SK-N-SH (cell line): ENCODE measurements at regions not wholly inside any gene's neighbourhood (a gene's known extent, or its start where the extent isn't known, plus 50 kb on each side); places are given as distances from the start of the nearest gene placed in this dataset.

Experiments used
- CTCF ChIA-PET: fragments of 300-600, 350-600 bp; formaldehyde crosslinking; extraction: SDS; loops from one replicate; lab custom pipeline; 2021; lab: Yijun Ruan, JAX
- POLR2A ChIA-PET: fragments of 350-600 bp; sonication (Branson Sonifier 250); formaldehyde crosslinking; extraction: SDS; loops from one replicate; lab custom pipeline; 2020; ENCODE audit warnings: antibody characterized with exemption, inconsistent platforms; lab: Yijun Ruan, JAX
- DNase-seq: peaks from one replicate; pipeline ENCODE4 v3.0.0; 2012
- H2AFZ ChIP-seq: fragments of 200-600 bp; sonication (generic); 2 replicates; pipeline ENCODE4 v1.8.1; 2016; ENCODE audit warnings: antibody characterized with exemption, mild to moderate bottlenecking, low read depth
- H3F3A ChIP-seq: fragments of 200-600 bp; sonication (generic); replicated peaks from 2 replicates; pipeline ENCODE3; 2016; ENCODE audit warnings: antibody characterized with exemption, mild to moderate bottlenecking; ENCODE audit not compliant: insufficient read depth
- H3K27ac ChIP-seq, 2 experiments: fragments of 200-500 bp in 1 of 2; fragments of 200-600 bp in 1 of 2; sonication (Bioruptor generic) in 1 of 2; sonication (generic), shearing (Covaris generic) in 1 of 2; 2 replicates each; pipeline versions ENCODE4 v1.5.1 to v1.6.1; 2014 to 2016; ENCODE audit warnings: low read depth in 2 of 2, inconsistent platforms in 1 of 2, low read length in 1 of 2, mild to moderate bottlenecking in 1 of 2, mixed read lengths in 1 of 2
- H3K27me3 ChIP-seq: fragments of 200-600 bp; sonication (generic), shearing (Covaris generic); 2 replicates; pipeline ENCODE4 v1.6.1; 2016; ENCODE audit warnings: mixed run types; ENCODE audit not compliant: insufficient read depth
- H3K36me3 ChIP-seq, 2 experiments: fragments of 200-500 bp in 1 of 2; fragments of 200-600 bp in 1 of 2; sonication (Bioruptor generic) in 1 of 2; sonication (generic) in 1 of 2; replicated peaks in 1 of 2; 2 replicates each; pipeline versions ENCODE3 to v1.5.1; 2014 to 2016; ENCODE audit warnings: low read length in 1 of 2, mild to moderate bottlenecking in 1 of 2; ENCODE audit not compliant: insufficient read depth in 2 of 2, control insufficient read depth in 1 of 2
- H3K4me1 ChIP-seq, 2 experiments: fragments of 200-500 bp in 1 of 2; fragments of 200-600 bp in 1 of 2; sonication (Bioruptor generic) in 1 of 2; sonication (generic), shearing (Covaris generic) in 1 of 2; 2 replicates each; pipeline versions ENCODE4 v1.5.1 to v1.6.1; 2014 to 2016; ENCODE audit warnings: low read depth in 1 of 2, low read length in 1 of 2, mixed run types in 1 of 2; ENCODE audit not compliant: insufficient read depth in 2 of 2, control insufficient read depth in 1 of 2
- H3K4me2 ChIP-seq: fragments of 200-600 bp; sonication (generic), shearing (Covaris generic); 2 replicates; pipeline ENCODE4 v1.6.1; 2017; ENCODE audit warnings: mixed run types
- H3K4me3 ChIP-seq, 2 experiments: fragments of 200-500 bp in 1 of 2; fragments of 200-600 bp in 1 of 2; sonication (Bioruptor generic) in 1 of 2; sonication (generic), shearing (Covaris generic) in 1 of 2; 2 replicates each; pipeline versions ENCODE4 v1.5.1 to v1.8.1; 2014 to 2016; ENCODE audit warnings: low read depth in 2 of 2, inconsistent platforms in 1 of 2, low read length in 1 of 2, mild to moderate bottlenecking in 1 of 2, mixed read lengths in 1 of 2, moderate library complexity in 1 of 2
- H3K79me2 ChIP-seq: fragments of 200-600 bp; sonication (generic); 2 replicates; pipeline ENCODE4 v1.8.1; 2017; ENCODE audit warnings: mild to moderate bottlenecking; ENCODE audit not compliant: insufficient read depth
- H3K9ac ChIP-seq: fragments of 200-600 bp; sonication (generic); 2 replicates; pipeline ENCODE4 v1.6.1; 2017; ENCODE audit warnings: mixed run types
- H3K9me2 ChIP-seq: fragments of 200-600 bp; sonication (generic); 2 replicates; pipeline ENCODE4 v1.6.1; 2017; ENCODE audit warnings: mixed run types
- H3K9me3 ChIP-seq: fragments of 200-600 bp; sonication (generic); 2 replicates; pipeline ENCODE4 v1.6.1; 2017; ENCODE audit warnings: mixed run types, mild to moderate bottlenecking, moderate library complexity
- H4K20me1 ChIP-seq: fragments of 200-600 bp; sonication (generic); 2 replicates; pipeline ENCODE4 v1.6.1; 2017; ENCODE audit warnings: mild to moderate bottlenecking, mixed run types; ENCODE audit not compliant: insufficient read depth
- CHD2 ChIP-seq: fragments of 150-350 bp; IDR thresholded peaks from 2 replicates; pipeline ENCODE4 v1.6.1; 2018; ENCODE audit warnings: low read length; ENCODE audit not compliant: partially characterized antibody
- ELF1 ChIP-seq: IDR thresholded peaks from 2 replicates; pipeline ENCODE4 v1.4.0; 2012
- EZH2phosphoT487 ChIP-seq: fragments of 200-600 bp; sonication (generic); IDR thresholded peaks from 2 replicates; pipeline ENCODE4 v1.6.1; 2017; ENCODE audit warnings: low read depth, mixed run types, mild to moderate bottlenecking, antibody characterized with exemption, moderate library complexity, borderline replicate concordance
- FOSL2 ChIP-seq: IDR thresholded peaks from 2 replicates; pipeline ENCODE4 v1.4.0; 2012; ENCODE audit warnings: low read depth, mild to moderate bottlenecking, moderate library complexity, borderline replicate concordance
- FOXJ3 ChIP-seq: sonication (generic); formaldehyde crosslinking; IDR thresholded peaks from 2 replicates; pipeline ENCODE4 v1.5.1; 2020; ENCODE audit warnings: mild to moderate bottlenecking, missing genetic modification reagents
- FOXM1 ChIP-seq: IDR thresholded peaks from 2 replicates; pipeline ENCODE4 v1.4.0; 2012; ENCODE audit warnings: low read depth, mild to moderate bottlenecking
- MXI1 ChIP-seq: IDR thresholded peaks from 2 replicates; pipeline ENCODE4 v1.6.1; 2012; ENCODE audit warnings: mild to moderate bottlenecking, low read depth, low read length, improper control_type of control experiment
- RAD21 ChIP-seq: IDR thresholded peaks from 2 replicates; pipeline ENCODE4 v1.6.1; 2012; ENCODE audit warnings: mild to moderate bottlenecking, low read length
- RCOR1 ChIP-seq: fragments of 150-350 bp; IDR thresholded peaks from 2 replicates; pipeline ENCODE4 v1.6.1; 2017; ENCODE audit warnings: antibody characterized with exemption, low read length
- RFX5 ChIP-seq: IDR thresholded peaks from 2 replicates; pipeline ENCODE4 v1.6.1; 2012; ENCODE audit warnings: mild to moderate bottlenecking, improper control_type of control experiment, low read length
- RXRA ChIP-seq: IDR thresholded peaks from 2 replicates; pipeline ENCODE4 v1.4.0; 2012; ENCODE audit warnings: low read depth, mild to moderate bottlenecking, borderline replicate concordance
- SMC3 ChIP-seq: IDR thresholded peaks from 2 replicates; pipeline ENCODE4 v1.6.1; 2012; ENCODE audit warnings: low read depth, low read length, improper control_type of control experiment
- TCF12 ChIP-seq: IDR thresholded peaks from 2 replicates; pipeline ENCODE4 v1.4.0; 2012
- TEAD4 ChIP-seq: IDR thresholded peaks from 2 replicates; pipeline ENCODE4 v1.4.0; 2012; ENCODE audit warnings: mild to moderate bottlenecking, borderline replicate concordance; ENCODE audit not compliant: insufficient read depth
- WGBS: methylation state at CpG from one replicate; pipeline ENCODE4 v1.1.6; 2017; ENCODE audit warnings: low lambda C conversion rate; 5-methylcytosine and 5-hydroxymethylcytosine counted together
- TF ChIP-seq, protein P1 (sequence below): fragments of 200-600 bp; sonication (generic); IDR thresholded peaks from 2 replicates; pipeline ENCODE4 v1.6.1; 2017; ENCODE audit warnings: antibody characterized with exemption, mild to moderate bottlenecking, moderate library complexity
- TF ChIP-seq, protein P2 (sequence below): IDR thresholded peaks from 2 replicates; pipeline ENCODE4 v1.4.0; 2012; ENCODE audit warnings: low read depth, borderline replicate concordance
- TF ChIP-seq, protein P3 (sequence below): IDR thresholded peaks from 2 replicates; pipeline ENCODE4 v1.4.0; 2012; ENCODE audit warnings: low read depth

DNA sequence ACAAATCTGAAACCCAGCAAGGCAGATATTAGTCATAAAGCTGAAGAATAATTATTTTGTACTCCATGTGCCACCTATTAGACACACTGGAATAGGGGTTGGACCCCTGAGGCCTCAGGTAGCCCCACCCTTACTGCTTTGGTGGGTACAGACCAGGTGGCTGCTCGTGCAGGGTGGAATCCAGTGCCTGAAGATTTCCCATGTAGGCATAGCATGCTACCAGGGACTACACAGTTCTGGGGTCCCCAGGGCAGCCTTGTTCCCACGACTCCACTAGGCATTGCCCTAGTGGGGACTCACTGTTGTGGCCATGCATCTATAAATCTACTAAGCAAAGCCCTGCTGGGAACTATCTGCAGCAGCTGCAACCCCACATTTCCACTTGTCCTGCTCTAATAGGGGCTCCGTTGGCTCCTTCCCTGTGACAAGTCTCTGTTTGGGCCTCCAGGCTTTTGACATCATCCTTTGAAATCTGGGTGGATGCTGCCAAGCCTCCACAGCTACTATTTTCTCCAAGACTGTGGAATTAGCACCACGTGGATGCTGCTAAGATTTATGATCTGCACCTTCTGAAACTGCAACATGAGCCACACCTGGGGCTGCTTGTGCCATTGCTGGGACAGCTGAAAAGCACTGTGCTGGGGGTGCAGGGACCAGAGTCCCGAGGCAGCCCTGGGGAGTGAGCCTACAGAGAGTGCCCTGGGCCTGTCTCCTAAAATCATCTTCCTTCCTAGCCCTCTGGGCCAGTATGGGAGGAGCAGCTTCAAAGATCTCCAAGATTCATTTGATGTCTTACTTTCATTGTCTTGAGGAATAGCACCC lies 303.8 kb downstream of the FSIP2 start:
- WGBS: 77% methylated on average over 3 of the region's 5 CpGs
- Histone ChIP-seq H3K4me1 (peaks cover 0 to 9% of the 10 kb centered on the region in 2 experiments; a peak in 1 of 4 replicates), H3F3A (peaks cover 5% of the 10 kb centered on the region), H3K27me3 (no peaks in the 10 kb centered on the region), H3K9me2 (no peaks in the 10 kb centered on the region; the same call in 1 of the 2 replicates), H3K27ac (no peak overlapping the region), H3K9me3 (no peaks in the 10 kb centered on the region), H3K4me2 (no peak overlapping the region), H2AFZ (no peak overlapping the region), H3K9ac (no peak overlapping the region), H3K4me3 (no peak overlapping the region), H3K79me2 (no peaks in the 10 kb centered on the region), H3K36me3 (no peaks in the 10 kb centered on the region), H4K20me1 (no peaks in the 10 kb centered on the region)
- no peak for DNase-seq
- ChIA-PET POLR2A (no interaction called here), CTCF (interaction anchor here (0.6 kb wide), 1 partner anchor 20 kb away, joined by 3 read pairs; no protein-coding TSS in a partner anchor)
- no peak for TF ChIP-seq FOXM1
- TF ChIP-seq, protein P1, sequence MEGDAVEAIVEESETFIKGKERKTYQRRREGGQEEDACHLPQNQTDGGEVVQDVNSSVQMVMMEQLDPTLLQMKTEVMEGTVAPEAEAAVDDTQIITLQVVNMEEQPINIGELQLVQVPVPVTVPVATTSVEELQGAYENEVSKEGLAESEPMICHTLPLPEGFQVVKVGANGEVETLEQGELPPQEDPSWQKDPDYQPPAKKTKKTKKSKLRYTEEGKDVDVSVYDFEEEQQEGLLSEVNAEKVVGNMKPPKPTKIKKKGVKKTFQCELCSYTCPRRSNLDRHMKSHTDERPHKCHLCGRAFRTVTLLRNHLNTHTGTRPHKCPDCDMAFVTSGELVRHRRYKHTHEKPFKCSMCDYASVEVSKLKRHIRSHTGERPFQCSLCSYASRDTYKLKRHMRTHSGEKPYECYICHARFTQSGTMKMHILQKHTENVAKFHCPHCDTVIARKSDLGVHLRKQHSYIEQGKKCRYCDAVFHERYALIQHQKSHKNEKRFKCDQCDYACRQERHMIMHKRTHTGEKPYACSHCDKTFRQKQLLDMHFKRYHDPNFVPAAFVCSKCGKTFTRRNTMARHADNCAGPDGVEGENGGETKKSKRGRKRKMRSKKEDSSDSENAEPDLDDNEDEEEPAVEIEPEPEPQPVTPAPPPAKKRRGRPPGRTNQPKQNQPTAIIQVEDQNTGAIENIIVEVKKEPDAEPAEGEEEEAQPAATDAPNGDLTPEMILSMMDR: no peak
- TF ChIP-seq RXRA: no peak
- TF ChIP-seq, protein P2, sequence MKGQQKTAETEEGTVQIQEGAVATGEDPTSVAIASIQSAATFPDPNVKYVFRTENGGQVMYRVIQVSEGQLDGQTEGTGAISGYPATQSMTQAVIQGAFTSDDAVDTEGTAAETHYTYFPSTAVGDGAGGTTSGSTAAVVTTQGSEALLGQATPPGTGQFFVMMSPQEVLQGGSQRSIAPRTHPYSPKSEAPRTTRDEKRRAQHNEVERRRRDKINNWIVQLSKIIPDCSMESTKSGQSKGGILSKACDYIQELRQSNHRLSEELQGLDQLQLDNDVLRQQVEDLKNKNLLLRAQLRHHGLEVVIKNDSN: no peak
- TF ChIP-seq RCOR1: no peak
- TF ChIP-seq SMC3: no peak
- no peak for TF ChIP-seq CHD2
- no peak for TF ChIP-seq TCF12
- no peak for TF ChIP-seq ELF1
- TF ChIP-seq FOXJ3 (CRISPR knock-in tag): no peak
- no peak for TF ChIP-seq TEAD4
- TF ChIP-seq MXI1: no peak
- no peak for TF ChIP-seq RAD21
- TF ChIP-seq RFX5: no peak
- TF ChIP-seq EZH2phosphoT487: no peak
- TF ChIP-seq, protein P3, sequence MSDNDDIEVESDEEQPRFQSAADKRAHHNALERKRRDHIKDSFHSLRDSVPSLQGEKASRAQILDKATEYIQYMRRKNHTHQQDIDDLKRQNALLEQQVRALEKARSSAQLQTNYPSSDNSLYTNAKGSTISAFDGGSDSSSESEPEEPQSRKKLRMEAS: no peak
- no peak for TF ChIP-seq FOSL2
